ENCODE measurements at regions not wholly inside any gene's neighbourhood (a gene's known extent, or its start where the extent isn't known, plus 50 kb on each side); places are given as distances from the start of the nearest gene placed in this dataset.

DNA sequence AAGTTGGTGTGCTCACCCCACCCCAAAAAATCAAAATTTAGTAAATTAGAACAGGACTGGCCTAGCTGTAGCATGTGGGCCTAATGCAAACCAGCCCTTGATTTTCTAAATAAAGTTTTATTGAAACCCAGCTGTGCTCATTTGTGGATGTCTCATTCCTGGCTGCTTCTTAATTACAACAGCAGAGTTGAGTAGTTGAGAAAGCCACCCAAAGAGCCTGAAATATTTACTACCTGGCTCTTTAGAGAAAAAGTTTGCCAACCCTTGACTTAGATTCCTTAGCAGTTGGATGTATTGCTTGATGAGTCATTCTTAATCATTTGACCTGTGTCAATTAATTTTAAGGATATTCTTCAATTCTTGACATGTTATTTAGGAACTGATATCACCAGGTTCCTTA lies 168.3 kb upstream of the PUDP start:
- no peak for TF ChIP-seq POLR2A (IDR thresholded peaks at IDR 0.05; ENCODE audit: low read depth, low read length)
- no peak for TF ChIP-seq TAF1 (IDR thresholded peaks at IDR 0.05; ENCODE audit: borderline replicate concordance, low read depth, low read length)

All from GM12892 (cell line).